ENCODE measurements at regions not wholly inside any gene's neighbourhood (a gene's known extent, or its start where the extent isn't known, plus 50 kb on each side); places are given as distances from the start of the nearest gene placed in this dataset.

- H2BK5ac ChIP-seq (ENCODE audit: low read depth, low read length): no peak overlapping the region
- no peaks in the 10 kb centered on the region for H3K79me1 ChIP-seq (ENCODE audit: low read depth, low read length)
- no peak overlapping the region for H4K91ac ChIP-seq (replicated peaks; ENCODE audit: insufficient read length, low read length)
- no peak overlapping the region for H2BK120ac ChIP-seq (replicated peaks; ENCODE audit: low read depth, low read length)
- H3K27ac ChIP-seq (ENCODE audit: low read depth, low read length): no peak overlapping the region
- no peak overlapping the region for H2BK15ac ChIP-seq (ENCODE audit: low read length)
- peaks cover 0 to 3% (median 1%) of the 10 kb centered on the region in 4 experiments; a peak in 1 of 7 replicates for H3K4me1 ChIP-seq (replicated peaks in 1 of 4; ENCODE audit: control insufficient read depth in 3 of 4, insufficient read depth in 4 of 4, low read length in 3 of 4)
- no peak overlapping the region for H3K4me2 ChIP-seq (ENCODE audit: insufficient read depth in 1 of 2, low read depth in 2 of 2, low read length in 2 of 2)
- FAIRE-seq (no peak), DNase-seq (ENCODE audit: low read depth in 1 of 2, low spot score in 2 of 2) (no peak)
- no peak overlapping the region for H3K14ac ChIP-seq (ENCODE audit: insufficient read length)
- no peak overlapping the region for H4K8ac ChIP-seq (ENCODE audit: extremely low read depth, insufficient read depth, low read length)
- CTCF ChIA-PET (ENCODE audit: partially characterized antibody): no interaction called here
- no peak overlapping the region for H3K9ac ChIP-seq (replicated peaks in 1 of 4; ENCODE audit: extremely low read depth in 1 of 4, low read depth in 3 of 4, low read length in 3 of 4)
- no peak overlapping the region for H3K56ac ChIP-seq (replicated peaks; ENCODE audit: insufficient read length, low read depth, low read length)
- H3K9me3 ChIP-seq (ENCODE audit: insufficient read depth in 2 of 2, low read depth in 1 of 2, low read length in 1 of 2): no peaks in the 10 kb centered on the region
- no peak overlapping the region for H3K4me3 ChIP-seq (ENCODE audit: extremely low read depth in 1 of 4, insufficient read depth in 2 of 4, low read depth in 3 of 4, low read length in 4 of 4)
- no peak overlapping the region for H4K5ac ChIP-seq (ENCODE audit: insufficient read length, low read depth, low read length)
- H4K20me1 ChIP-seq (replicated peaks in 1 of 2; ENCODE audit: control insufficient read depth in 1 of 2, insufficient read depth in 2 of 2, low read length in 2 of 2): no peaks in the 10 kb centered on the region
- no peaks in the 10 kb centered on the region for H3K79me2 ChIP-seq (ENCODE audit: control insufficient read depth in 1 of 2, insufficient read depth in 2 of 2, low read length in 2 of 2)
- no peak overlapping the region for H2BK20ac ChIP-seq (ENCODE audit: low read length)
- H3K4ac ChIP-seq (replicated peaks; ENCODE audit: insufficient read length, low read depth, low read length): no peak overlapping the region
- H3K36me3 ChIP-seq (ENCODE audit: control insufficient read depth in 2 of 4, insufficient read depth in 4 of 4, low read length in 3 of 4): no peaks in the 10 kb centered on the region
- no peak for TF ChIP-seq CTBP2 (IDR thresholded peaks at IDR 0.05; ENCODE audit: borderline replicate concordance, insufficient read depth, insufficient read length, low read length)
- TF ChIP-seq NANOG (IDR thresholded peaks at IDR 0.05; ENCODE audit: insufficient read depth, low read depth, low read length, poor library complexity, severe bottlenecking): no peak
- no peak for TF ChIP-seq BACH1 (IDR thresholded peaks at IDR 0.05; ENCODE audit: low read length)
- peak; percentile 13; the same call in 1 of the 2 replicates for TF ChIP-seq USF2 (IDR thresholded peaks at IDR 0.05; ENCODE audit: low read length)
- no peak for TF ChIP-seq EZH2 (IDR thresholded peaks at IDR 0.05; ENCODE audit: low read depth, low read length, severe bottlenecking)
- no peak overlapping the region for H3K23ac ChIP-seq (ENCODE audit: insufficient read length)
- no peaks in the 10 kb centered on the region for H3K23me2 ChIP-seq (ENCODE audit: low read depth, low read length)
- no peaks in the 10 kb centered on the region for H3K27me3 ChIP-seq (replicated peaks in 1 of 4; ENCODE audit: control insufficient read depth in 3 of 4, extremely low read depth in 1 of 4, insufficient read depth in 3 of 4, low read length in 3 of 4)
- H3K18ac ChIP-seq (ENCODE audit: extremely low read depth, low read length): no peak overlapping the region
- no peak overlapping the region for H2AFZ ChIP-seq (ENCODE audit: low read length)
- 88% methylated on average over 1 of the region's 1 CpG; no CpG with 5 or more reads in 1 of the 2 experiments for WGBS, 2 experiments (ENCODE audit: extremely low coverage in 1 of 2, insufficient coverage in 1 of 2, insufficient read length in 1 of 2, insufficient replicate concordance in 2 of 2, low coverage in 1 of 2, low lambda C conversion rate in 2 of 2, missing lambda C conversion rate in 1 of 2)
- H2AK5ac ChIP-seq (ENCODE audit: low read depth, low read length): no peak overlapping the region
- H2BK12ac ChIP-seq (ENCODE audit: low read depth, low read length): no peak overlapping the region
- POLR2A ChIA-PET (ENCODE audit: partially characterized antibody): no interaction called here
Measured at GRCh38 chr13:55219538-55219937, 1921.2 kb upstream of the PRR20A start.

Measured in H1 (cell line).